ENCODE measurements at regions not wholly inside any gene's neighbourhood (a gene's known extent, or its start where the extent isn't known, plus 50 kb on each side); places are given as distances from the start of the nearest gene placed in this dataset.
"Not testable (repeated sequence)": the region's sequence is repeated elsewhere in the genome, so short reads cannot be mapped to it uniquely, and the experiment has no call there.

- TF ChIP-seq CTCF (IDR thresholded peaks at IDR 0.05): no peak
- intact Hi-C loops (cut with DNase I): no loop called here
- DNase-seq (no peak), ATAC-seq (no peak)
- Histone ChIP-seq H3K9me3 (no peaks in the 10 kb centered on the region), H3K27me3 (no peaks in the 10 kb centered on the region), H3K36me3 (no peaks in the 10 kb centered on the region), H3K4me1 (no peaks in the 10 kb centered on the region), H3K27ac (no peak overlapping the region), H3K4me3 (no peak overlapping the region)
Measured at GRCh38 chr6:8860671-8861070, 425.3 kb upstream of the SLC35B3 start.

DNA sequence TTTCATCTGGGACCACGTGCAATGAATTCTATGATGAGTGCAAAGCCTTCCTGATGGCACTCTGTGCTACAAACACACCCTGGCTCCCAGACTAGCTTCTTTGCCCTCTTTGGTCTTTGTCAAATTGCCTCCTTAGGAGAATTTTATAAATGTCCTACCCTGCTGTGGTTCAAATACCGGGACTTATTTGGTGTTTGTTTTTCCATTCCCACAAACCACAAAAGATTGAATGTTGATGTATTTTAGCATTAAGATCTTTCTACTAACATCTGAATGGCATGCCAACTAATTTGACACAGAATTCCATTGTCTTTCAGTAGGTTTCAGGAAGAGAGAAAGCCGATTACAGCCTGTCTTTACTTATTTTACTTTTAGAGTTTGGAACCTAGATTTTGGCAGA lies 424.2 kb upstream of the SLC35B3 start:
- H3K4me3 ChIP-seq: no peak overlapping the region
- H3K4me1 ChIP-seq: no peaks in the 10 kb centered on the region
- TF ChIP-seq CTCF (IDR thresholded peaks at IDR 0.05): no peak
- DNase-seq (no peak), ATAC-seq (no peak)
- intact Hi-C loops (cut with DNase I): no loop called here
- H3K27ac ChIP-seq: no peak overlapping the region
- H3K27me3 ChIP-seq: no peaks in the 10 kb centered on the region
- no peaks in the 10 kb centered on the region for H3K36me3 ChIP-seq
- H3K9me3 ChIP-seq: no peaks in the 10 kb centered on the region

GRCh38 chr6:8858854-8859331 lies 423.5 kb upstream of the SLC35B3 start:
- Histone ChIP-seq H3K4me1 (no peaks in the 10 kb centered on the region), H3K36me3 (no peaks in the 10 kb centered on the region), H3K4me3 (no peak overlapping the region), H3K27me3 (no peaks in the 10 kb centered on the region), H3K9me3 (no peaks in the 10 kb centered on the region), H3K27ac (no peak overlapping the region)
- DNase-seq (no peak), ATAC-seq (peak; percentile 29)
- no peak for TF ChIP-seq CTCF (IDR thresholded peaks at IDR 0.05)
- intact Hi-C loops (cut with DNase I): no loop called here

DNA sequence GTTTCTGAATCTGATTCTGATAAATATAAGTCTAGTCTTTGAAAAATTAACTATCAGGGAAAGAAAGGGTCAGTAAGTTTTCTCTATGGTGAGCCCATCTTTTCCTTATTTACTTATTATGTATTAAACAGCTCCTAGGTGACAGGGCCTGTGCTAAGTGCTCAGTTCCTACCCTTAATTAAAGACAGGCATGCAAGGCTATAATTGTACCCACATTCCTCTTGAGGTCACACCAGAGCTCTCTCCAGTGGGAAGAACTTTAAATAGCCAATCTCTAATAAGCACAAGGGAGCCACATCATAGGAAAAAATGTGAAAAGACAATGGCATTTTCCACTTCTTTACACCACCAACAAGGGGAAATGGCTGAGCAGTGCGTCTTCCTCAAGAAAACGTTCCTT lies 421.8 kb upstream of the SLC35B3 start:
- ATAC-seq (no peak), DNase-seq (no peak)
- H3K9me3 ChIP-seq: no peaks in the 10 kb centered on the region
- intact Hi-C loops (cut with DNase I): no loop called here
- no peaks in the 10 kb centered on the region for H3K36me3 ChIP-seq
- H3K27ac ChIP-seq: no peak overlapping the region
- no peaks in the 10 kb centered on the region for H3K4me1 ChIP-seq
- TF ChIP-seq CTCF (IDR thresholded peaks at IDR 0.05): no peak
- H3K4me3 ChIP-seq: no peak overlapping the region
- H3K27me3 ChIP-seq: no peaks in the 10 kb centered on the region

DNA sequence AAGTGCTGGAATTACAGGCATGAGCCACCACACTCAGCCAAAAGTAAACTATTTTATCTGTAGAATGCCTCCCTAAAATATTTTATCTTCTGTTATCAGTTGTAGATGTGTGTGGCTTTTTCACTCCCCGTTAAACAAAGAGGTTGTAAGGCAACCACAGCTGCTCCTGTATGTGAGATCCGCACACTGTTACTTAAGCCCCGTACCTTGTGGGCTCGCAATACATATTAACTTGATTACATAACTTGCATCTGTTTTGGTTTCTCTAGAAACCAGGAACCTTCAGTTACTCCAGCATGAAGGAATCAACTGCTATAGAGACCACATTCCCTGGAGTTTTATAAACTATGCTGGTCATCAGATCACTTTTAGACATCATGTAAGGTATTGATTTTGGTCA lies 420.1 kb upstream of the SLC35B3 start:
- Histone ChIP-seq H3K36me3 (no peaks in the 10 kb centered on the region), H3K4me1 (no peaks in the 10 kb centered on the region), H3K27ac (no peak overlapping the region), H3K9me3 (no peaks in the 10 kb centered on the region), H3K27me3 (no peaks in the 10 kb centered on the region), H3K4me3 (no peak overlapping the region)
- TF ChIP-seq CTCF (IDR thresholded peaks at IDR 0.05): no peak
- DNase-seq (no peak), ATAC-seq (no peak)
- intact Hi-C loops (cut with DNase I): no loop called here

DNA sequence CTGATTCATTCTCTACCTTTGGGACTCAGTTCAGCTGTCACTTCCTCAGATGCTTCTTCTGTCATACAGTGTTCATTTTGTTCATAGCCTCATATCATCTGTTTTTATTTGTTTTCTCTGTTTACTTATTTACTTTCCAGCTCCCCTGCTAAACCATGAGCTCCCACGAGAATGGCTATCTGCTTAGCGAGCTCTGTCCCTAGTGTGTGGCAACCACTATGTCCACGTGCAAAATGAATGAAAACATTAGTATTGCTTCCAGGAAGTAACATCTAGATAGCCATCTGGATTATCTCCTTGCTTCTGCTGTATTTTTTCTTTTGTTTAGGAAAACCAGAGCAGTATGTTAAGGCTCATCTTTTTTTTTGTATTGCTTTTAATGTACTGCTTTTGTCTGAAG lies 417.0 kb upstream of the SLC35B3 start:
- H3K4me1 ChIP-seq: no peaks in the 10 kb centered on the region
- no peaks in the 10 kb centered on the region for H3K27me3 ChIP-seq
- H3K27ac ChIP-seq: no peak overlapping the region
- ATAC-seq (no peak), DNase-seq (no peak)
- intact Hi-C loops (cut with DNase I): no loop called here
- TF ChIP-seq CTCF (IDR thresholded peaks at IDR 0.05): no peak
- H3K9me3 ChIP-seq: no peaks in the 10 kb centered on the region
- no peak overlapping the region for H3K4me3 ChIP-seq
- H3K36me3 ChIP-seq: no peaks in the 10 kb centered on the region

GRCh38 chr6:8846680-8847079 lies 411.3 kb upstream of the SLC35B3 start:
- ATAC-seq; H3K27ac ChIP-seq; H3K27me3 ChIP-seq; H3K9me3 ChIP-seq; DNase-seq; intact Hi-C loops (cut with DNase I); H3K36me3 ChIP-seq; H3K4me3 ChIP-seq; H3K4me1 ChIP-seq: not testable (repeated sequence)

Measured in upper lobe of right lung (tissue), 1 donor.